Gastroesophageal sphincter (tissue), 4 donors: ENCODE measurements at regions not wholly inside any gene's neighbourhood (a gene's known extent, or its start where the extent isn't known, plus 50 kb on each side); places are given as distances from the start of the nearest gene placed in this dataset.

ENCODE experiments used
- ATAC-seq: fragments of 150-250 bp; one replicate; pipeline ENCODE4 v1.9.1; 2016; ENCODE audit warnings: mild to moderate bottlenecking, moderate library complexity
- H3K27ac ChIP-seq, 4 donors: fragments of 200-600 bp; sonication (generic) in 3 of 4; 1 replicate in 3 of 4; 2 replicates in 1 of 4; pipeline ENCODE4 v1.5.1; 2016 to 2019
- H3K27me3 ChIP-seq: fragments of 200-600 bp; sonication (generic); one replicate; pipeline ENCODE4 v1.5.1; 2019
- H3K36me3 ChIP-seq, 2 donors: fragments of 200-600 bp; sonication (generic); one replicate each; pipeline ENCODE4 v1.5.1; 2019; ENCODE audit warnings: control low read depth in 1 of 2
- H3K4me1 ChIP-seq, 3 donors: fragments of 200-600 bp; sonication (generic); 1 replicate in 2 of 3; 2 replicates in 1 of 3; pipeline ENCODE4 v1.5.1; 2016 to 2019; ENCODE audit warnings: control low read depth in 2 of 3
- H3K4me3 ChIP-seq, 2 donors: fragments of 200-600 bp; sonication (generic); one replicate each; pipeline ENCODE4 v1.5.1; 2019; ENCODE audit warnings: mild to moderate bottlenecking in 1 of 2, moderate library complexity in 1 of 2
- H3K9me3 ChIP-seq, 3 donors: fragments of 200-600 bp; sonication (generic); one replicate each; pipeline ENCODE4 v1.5.1; 2017 to 2019; ENCODE audit warnings: control low read depth in 2 of 3
- CTCF ChIP-seq, 4 experiments: fragments of 200-600 bp in 2 of 4; fragments of 450-650 bp in 2 of 4; sonication (generic) in 1 of 4; IDR thresholded peaks; one replicate each; pipeline ENCODE4 v1.5.1; 2017 to 2019; ENCODE audit warnings: antibody characterized with exemption in 4 of 4, mild to moderate bottlenecking in 2 of 4, moderate library complexity in 2 of 4
- EP300 ChIP-seq: sonication (generic); formaldehyde crosslinking; IDR thresholded peaks from one replicate; pipeline ENCODE4 v1.6.1; 2017; ENCODE audit warnings: antibody characterized with exemption, mild to moderate bottlenecking
- POLR2A ChIP-seq, 2 donors: fragments of 450-650 bp; IDR thresholded peaks; one replicate each; pipeline ENCODE4 v1.6.1; 2017; ENCODE audit warnings: antibody characterized with exemption in 2 of 2, mild to moderate bottlenecking in 2 of 2, moderate library complexity in 1 of 2
- POLR2AphosphoS5 ChIP-seq: sonication (generic); formaldehyde crosslinking; IDR thresholded peaks from one replicate; pipeline ENCODE4 v1.6.1; 2017; ENCODE audit warnings: antibody characterized with exemption
- WGBS, 2 donors: methylation state at CpG; one replicate each; pipeline ENCODE4 v1.1.5; 2018; ENCODE audit warnings: low coverage in 1 of 2; 5-methylcytosine and 5-hydroxymethylcytosine counted together

DNA sequence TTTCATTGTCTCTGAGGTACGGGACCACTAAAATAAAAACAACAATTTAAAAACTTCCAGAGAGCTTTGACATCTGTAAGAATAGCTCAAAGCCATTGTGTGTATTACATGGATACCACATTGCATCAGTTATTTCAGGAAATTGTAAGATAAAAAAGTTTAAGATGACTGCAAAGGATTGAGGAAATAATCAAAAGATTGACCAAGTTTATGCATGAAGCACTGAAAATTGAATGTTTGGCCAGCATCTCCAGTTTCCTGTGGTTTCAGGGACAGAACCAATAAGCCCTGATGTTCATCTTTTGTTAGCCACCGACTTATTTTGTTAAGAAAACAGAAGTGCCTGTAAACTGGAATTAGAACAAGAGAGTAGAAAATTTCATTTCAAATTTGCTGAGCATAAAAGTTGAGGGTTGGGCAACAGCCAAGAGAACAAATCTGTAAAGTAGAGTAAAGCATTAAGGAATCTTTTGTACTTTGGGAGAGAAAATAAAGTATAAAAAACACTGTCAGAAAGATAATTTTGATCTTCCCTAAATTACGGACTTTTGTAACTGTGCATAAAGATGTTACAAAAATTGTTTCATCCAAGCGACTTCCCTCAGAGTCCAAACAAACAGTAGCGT, 211.5 kb upstream of the P2RY1 start:
- Histone ChIP-seq H3K9me3 (no peaks in the 10 kb centered on the region), H3K4me3 (no peak overlapping the region), H3K27ac (no peak overlapping the region), H3K36me3 (no peaks in the 10 kb centered on the region), H3K27me3 (no peaks in the 10 kb centered on the region), H3K4me1 (peaks cover 0 to 9% (median 0%) of the 10 kb centered on the region in 3 donors)
- 61 to 62% methylated on average over 5 of the region's 5 CpGs for WGBS, 2 donors
- no peak for TF ChIP-seq EP300
- no peak for TF ChIP-seq POLR2AphosphoS5
- TF ChIP-seq CTCF (IDR thresholded peaks at IDR 0.05), result no peak
- TF ChIP-seq POLR2A (IDR thresholded peaks at IDR 0.05), result no peak
- ATAC-seq, result no peak

- H3K27me3 ChIP-seq, result no peaks in the 10 kb centered on the region
- H3K36me3 ChIP-seq, result no peaks in the 10 kb centered on the region
- ATAC-seq, result no peak
- H3K4me1 ChIP-seq, result peaks cover 0 to 7% (median 0%) of the 10 kb centered on the region in 3 donors
- WGBS, 2 donors, result 100% methylated on average over 1 of the region's 4 CpGs
- H3K4me3 ChIP-seq, result no peak overlapping the region
- no peak for TF ChIP-seq POLR2AphosphoS5
- no peak for TF ChIP-seq EP300
- TF ChIP-seq POLR2A (IDR thresholded peaks at IDR 0.05), result no peak
- no peak for TF ChIP-seq CTCF (IDR thresholded peaks at IDR 0.05)
- H3K27ac ChIP-seq, result no peak overlapping the region
- no peaks in the 10 kb centered on the region for H3K9me3 ChIP-seq
These were observed 208.7 kb upstream of the P2RY1 start for GRCh38 chr3:152626226-152626625.

DNA sequence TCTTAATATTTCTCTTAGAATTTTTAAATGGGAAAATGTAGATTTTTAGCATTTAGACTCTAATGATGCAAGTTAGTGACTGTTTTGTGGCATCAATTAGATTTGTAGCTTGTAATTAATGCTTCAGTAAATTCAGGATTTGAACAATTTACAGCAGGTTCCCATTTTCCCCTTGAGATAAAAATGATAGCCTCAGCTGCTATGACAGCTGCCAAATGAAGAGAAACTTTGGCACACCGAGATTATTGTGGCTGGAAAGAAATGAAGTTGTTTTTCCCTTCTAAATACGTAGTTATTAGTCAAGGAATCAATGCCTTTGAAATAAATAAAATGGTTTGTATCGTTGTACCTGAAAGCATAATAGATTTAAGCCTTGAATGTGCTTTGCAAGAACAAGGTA, 206.4 kb upstream of the P2RY1 start:
- H3K36me3 ChIP-seq, result no peaks in the 10 kb centered on the region
- no peaks in the 10 kb centered on the region for H3K4me1 ChIP-seq
- TF ChIP-seq POLR2A (IDR thresholded peaks at IDR 0.05) (no peak), CTCF (IDR thresholded peaks at IDR 0.05) (no peak)
- no peaks in the 10 kb centered on the region for H3K27me3 ChIP-seq
- no peak for ATAC-seq
- no peaks in the 10 kb centered on the region for H3K9me3 ChIP-seq
- H3K4me3 ChIP-seq, result no peak overlapping the region
- H3K27ac ChIP-seq, result no peak overlapping the region
- 48 to 67% methylated on average over 2 to 3 of the region's 3 CpGs for WGBS, 2 donors

- no peak for ATAC-seq
- H3K27ac ChIP-seq, result no peak overlapping the region
- no peaks in the 10 kb centered on the region for H3K9me3 ChIP-seq
- H3K36me3 ChIP-seq, result no peaks in the 10 kb centered on the region
- no peaks in the 10 kb centered on the region for H3K4me1 ChIP-seq
- no peaks in the 10 kb centered on the region for H3K27me3 ChIP-seq
- no peak for TF ChIP-seq POLR2A (IDR thresholded peaks at IDR 0.05)
- no peak for TF ChIP-seq EP300
- no peak for TF ChIP-seq CTCF (IDR thresholded peaks at IDR 0.05)
- no peak for TF ChIP-seq POLR2AphosphoS5
- 93 to 94% methylated on average over 5 to 7 of the region's 7 CpGs for WGBS, 2 donors
- H3K4me3 ChIP-seq, result no peak overlapping the region
These were observed 205.4 kb upstream of the P2RY1 start for GRCh38 chr3:152629363-152630122.

DNA sequence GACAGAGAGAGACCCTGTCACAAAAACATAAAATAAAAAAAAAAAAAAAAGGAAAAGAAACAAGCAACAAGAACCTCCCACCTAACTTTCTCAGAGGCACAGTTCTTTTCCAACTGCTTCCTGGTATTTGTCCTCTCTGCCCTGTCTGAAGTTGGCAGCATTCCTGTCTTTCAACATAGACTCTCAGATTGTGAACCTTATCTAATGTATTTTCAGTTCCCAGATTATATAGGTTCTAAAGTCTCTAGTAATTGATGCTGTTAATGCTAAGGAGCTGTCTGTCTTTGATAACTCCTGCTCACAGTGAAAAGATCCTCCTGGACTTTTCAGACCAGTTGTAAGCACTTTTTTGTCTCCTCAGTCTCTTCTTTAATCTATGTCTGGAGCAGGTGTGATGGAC, 199.5 kb upstream of the P2RY1 start:
- Histone ChIP-seq H3K27me3 (no peaks in the 10 kb centered on the region), H3K4me1 (no peaks in the 10 kb centered on the region), H3K9me3 (no peaks in the 10 kb centered on the region), H3K4me3 (no peak overlapping the region), H3K27ac (no peak overlapping the region), H3K36me3 (no peaks in the 10 kb centered on the region)
- no peak for TF ChIP-seq CTCF (IDR thresholded peaks at IDR 0.05)
- no peak for TF ChIP-seq POLR2AphosphoS5
- TF ChIP-seq EP300, result no peak
- TF ChIP-seq POLR2A (IDR thresholded peaks at IDR 0.05), result no peak
- no peak for ATAC-seq
